ENCODE measurements at regions not wholly inside any gene's neighbourhood (a gene's known extent, or its start where the extent isn't known, plus 50 kb on each side); places are given as distances from the start of the nearest gene placed in this dataset.

DNA sequence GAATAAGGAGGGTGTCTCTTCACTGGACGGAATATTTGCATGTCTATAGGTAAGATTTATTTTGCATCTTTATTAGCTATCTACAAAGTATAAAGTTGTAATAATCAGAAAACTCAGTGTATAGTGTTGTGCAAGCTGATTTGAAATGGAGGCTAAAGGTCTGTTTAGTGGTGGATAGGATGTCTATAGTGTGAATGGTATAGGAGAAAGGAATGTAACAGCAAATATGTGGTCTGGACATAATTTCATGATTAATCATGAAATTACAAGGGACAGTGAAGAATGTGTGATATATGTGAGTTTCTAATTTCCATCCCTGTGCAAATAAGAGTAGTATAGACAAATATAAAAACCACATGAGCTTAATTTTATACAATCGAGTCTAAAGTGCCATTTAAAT is 79.3 kb upstream of the CAMK2D start:
- TF ChIP-seq POLR2AphosphoS5 (IDR thresholded peaks at IDR 0.05; ENCODE audit: low read depth) (no peak), CTCF (IDR thresholded peaks at IDR 0.05; ENCODE audit: insufficient read depth, low read length) (no peak), REST (IDR thresholded peaks at IDR 0.05; ENCODE audit: insufficient replicate concordance, low read depth) (no peak), GABPA (IDR thresholded peaks at IDR 0.05; ENCODE audit: low read depth) (no peak), SPI1 (IDR thresholded peaks at IDR 0.05; ENCODE audit: borderline replicate concordance, low read depth) (no peak)

All from HL-60 (cell line).